ENCODE measurements at regions not wholly inside any gene's neighbourhood (a gene's known extent, or its start where the extent isn't known, plus 50 kb on each side); places are given as distances from the start of the nearest gene placed in this dataset.
"Not testable (repeated sequence)": the region's sequence is repeated elsewhere in the genome, so short reads cannot be mapped to it uniquely, and the experiment has no call there.

DNA sequence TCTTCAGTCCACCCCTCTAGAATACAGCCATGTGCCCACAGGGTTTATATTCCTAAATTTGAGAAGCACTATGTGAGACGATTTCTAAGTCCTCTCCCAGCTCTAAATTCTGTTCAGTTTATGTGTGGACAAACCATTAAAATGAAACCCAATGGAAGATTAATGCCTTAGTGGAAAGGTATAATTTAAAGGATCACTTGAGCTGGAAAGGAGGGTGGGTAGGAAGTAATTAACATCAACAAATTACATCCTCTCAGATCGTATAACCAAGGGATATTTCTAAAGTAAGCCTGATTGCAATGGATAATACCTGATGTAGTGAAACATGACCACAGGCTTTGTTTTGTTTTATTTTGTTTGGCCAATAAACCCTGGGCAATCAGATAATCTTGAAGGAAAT, 511.0 kb upstream of the COBL start:
- DNase-seq, result no peak
- Mint-ChIP-seq H3K9me3 (peaks cover 22% of the 10 kb centered on the region), H3K36me3 (ENCODE audit: low read depth) (no peaks in the 10 kb centered on the region), H3K4me1 (ENCODE audit: low read depth) (no peaks in the 10 kb centered on the region), H3K4me3 (no peak overlapping the region), H3K27ac (no peak overlapping the region), H3K27me3 (no peaks in the 10 kb centered on the region)

DNA sequence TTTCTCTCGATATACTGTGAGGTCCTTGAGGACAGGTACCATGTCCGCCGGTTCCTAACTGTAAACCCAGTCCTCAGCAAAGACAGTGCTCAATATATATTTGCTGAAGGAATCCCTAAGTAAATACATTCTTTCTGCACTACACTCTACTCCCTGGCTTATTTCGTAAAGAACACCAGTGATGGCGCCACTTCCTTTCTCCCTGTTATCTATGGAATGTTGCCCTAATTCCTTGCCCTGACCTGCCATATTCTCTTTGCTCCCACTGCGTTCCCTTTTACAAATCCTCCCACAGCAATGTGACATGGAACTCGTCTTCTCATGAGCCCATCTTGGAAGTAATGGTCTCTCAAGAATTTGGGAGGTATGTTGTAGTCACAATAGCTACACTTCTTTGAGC, 507.4 kb upstream of the COBL start:
- no peak overlapping the region for H3K4me3 Mint-ChIP-seq
- no peaks in the 10 kb centered on the region for H3K4me1 Mint-ChIP-seq (ENCODE audit: low read depth)
- H3K27me3 Mint-ChIP-seq, result no peaks in the 10 kb centered on the region
- H3K27ac Mint-ChIP-seq, result no peak overlapping the region
- no peak for DNase-seq
- H3K9me3 Mint-ChIP-seq, result peaks cover 12% of the 10 kb centered on the region
- no peaks in the 10 kb centered on the region for H3K36me3 Mint-ChIP-seq (ENCODE audit: low read depth)

DNA sequence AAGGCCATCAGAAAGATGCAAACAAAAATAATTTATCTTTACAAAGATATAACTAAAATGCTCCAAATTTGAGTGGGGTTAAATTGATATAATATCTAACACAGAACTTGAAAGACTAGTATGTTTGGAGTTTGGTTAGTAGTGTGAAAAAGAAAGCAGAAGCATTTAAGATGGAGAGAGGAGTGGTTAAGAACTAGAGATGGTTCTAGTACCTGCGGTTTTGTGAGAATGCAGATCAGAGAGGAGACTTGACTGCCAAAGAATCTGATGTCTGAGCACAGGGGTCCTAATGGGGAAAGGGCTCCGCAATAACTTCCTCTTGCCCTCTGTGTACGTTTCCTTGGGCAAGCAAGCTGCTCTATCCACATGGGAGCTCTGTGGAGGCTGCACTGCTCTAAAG, 506.8 kb upstream of the COBL start:
- H3K4me1 Mint-ChIP-seq (ENCODE audit: low read depth), result no peaks in the 10 kb centered on the region
- peaks cover 12% of the 10 kb centered on the region for H3K9me3 Mint-ChIP-seq
- no peak for DNase-seq
- H3K36me3 Mint-ChIP-seq (ENCODE audit: low read depth), result no peaks in the 10 kb centered on the region
- H3K4me3 Mint-ChIP-seq, result no peak overlapping the region
- no peaks in the 10 kb centered on the region for H3K27me3 Mint-ChIP-seq
- H3K27ac Mint-ChIP-seq, result no peak overlapping the region

GRCh38 chr7:51817694-51818225, 501.2 kb upstream of the COBL start:
- no peaks in the 10 kb centered on the region for H3K4me1 Mint-ChIP-seq (ENCODE audit: low read depth)
- H3K9me3 Mint-ChIP-seq, result peaks cover 9% of the 10 kb centered on the region
- no peaks in the 10 kb centered on the region for H3K27me3 Mint-ChIP-seq
- no peak overlapping the region for H3K4me3 Mint-ChIP-seq
- no peak for DNase-seq
- no peaks in the 10 kb centered on the region for H3K36me3 Mint-ChIP-seq (ENCODE audit: low read depth)
- H3K27ac Mint-ChIP-seq, result no peak overlapping the region

GRCh38 chr7:51805783-51806431, 489.3 kb upstream of the COBL start:
- not testable (repeated sequence) for H3K4me1 Mint-ChIP-seq (ENCODE audit: low read depth); H3K27me3 Mint-ChIP-seq; DNase-seq; H3K36me3 Mint-ChIP-seq (ENCODE audit: low read depth); H3K4me3 Mint-ChIP-seq; H3K27ac Mint-ChIP-seq; H3K9me3 Mint-ChIP-seq

DNA sequence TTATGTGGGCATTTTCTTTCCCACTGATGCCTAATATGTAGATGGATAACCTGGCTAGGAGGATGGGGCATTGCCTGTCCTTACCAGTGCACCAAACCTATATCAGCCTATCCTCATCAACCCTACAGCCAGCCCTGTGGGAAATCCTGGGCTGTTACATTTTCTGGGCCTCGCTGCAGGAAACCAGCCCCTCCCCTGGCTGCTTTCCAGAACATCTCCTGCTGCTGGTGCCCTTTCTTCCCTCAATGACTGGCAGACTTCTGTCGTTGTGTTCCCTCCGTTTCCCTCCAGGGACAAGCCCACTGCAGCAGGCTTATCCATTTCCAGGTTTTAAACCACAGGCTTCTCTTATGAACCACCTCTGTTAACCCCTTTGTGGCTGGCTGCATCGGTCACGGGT, 486.1 kb upstream of the COBL start:
- H3K36me3 Mint-ChIP-seq (ENCODE audit: low read depth), result no peaks in the 10 kb centered on the region

GRCh38 chr7:51797371-51797770, 480.8 kb upstream of the COBL start:
- Mint-ChIP-seq H3K4me1 (ENCODE audit: low read depth) (no peaks in the 10 kb centered on the region), H3K27ac (no peak overlapping the region), H3K4me3 (no peak overlapping the region), H3K9me3 (peaks cover under 1% of the 10 kb centered on the region), H3K27me3 (no peaks in the 10 kb centered on the region), H3K36me3 (ENCODE audit: low read depth) (no peaks in the 10 kb centered on the region)
- no peak for DNase-seq

More for the DNA sequence above, 486.1 kb upstream of the COBL start:
- no peaks in the 10 kb centered on the region for H3K4me1 Mint-ChIP-seq (ENCODE audit: low read depth)
- no peaks in the 10 kb centered on the region for H3K27me3 Mint-ChIP-seq
- no peaks in the 10 kb centered on the region for H3K9me3 Mint-ChIP-seq
- DNase-seq, result no peak
- H3K4me3 Mint-ChIP-seq, result no peak overlapping the region
- no peak overlapping the region for H3K27ac Mint-ChIP-seq

- Mint-ChIP-seq H3K4me1 (ENCODE audit: low read depth) (no peaks in the 10 kb centered on the region), H3K4me3 (no peak overlapping the region), H3K36me3 (ENCODE audit: low read depth) (no peaks in the 10 kb centered on the region), H3K9me3 (peaks cover 4% of the 10 kb centered on the region), H3K27me3 (no peaks in the 10 kb centered on the region), H3K27ac (no peak overlapping the region)
- no peak for DNase-seq
Observed at GRCh38 chr7:51792796-51793195, 476.2 kb upstream of the COBL start.

DNA sequence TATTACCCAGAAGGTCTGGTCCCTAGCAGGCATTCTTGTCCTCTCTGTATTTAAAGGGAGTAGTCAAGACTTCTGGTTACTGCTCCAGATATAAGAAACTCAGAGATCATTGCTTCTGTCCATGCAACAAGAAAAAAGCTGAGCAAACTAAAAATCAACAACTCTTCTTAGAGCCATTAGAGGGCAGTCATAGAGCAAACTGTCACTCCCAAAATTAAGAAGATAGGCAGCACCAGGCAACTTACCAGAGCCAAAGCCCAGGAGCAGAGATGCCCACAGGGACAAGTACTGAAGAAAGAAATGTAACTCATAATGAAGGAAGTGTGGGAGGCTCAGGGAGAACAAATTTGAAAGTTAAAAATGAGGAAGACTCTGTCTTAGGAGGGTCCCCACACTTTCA, 472.9 kb upstream of the COBL start:
- no peak for DNase-seq
- no peaks in the 10 kb centered on the region for H3K4me1 Mint-ChIP-seq (ENCODE audit: low read depth)
- H3K27me3 Mint-ChIP-seq, result no peaks in the 10 kb centered on the region
- no peak overlapping the region for H3K27ac Mint-ChIP-seq
- H3K9me3 Mint-ChIP-seq, result peaks cover 4% of the 10 kb centered on the region
- H3K36me3 Mint-ChIP-seq (ENCODE audit: low read depth), result no peaks in the 10 kb centered on the region
- H3K4me3 Mint-ChIP-seq, result no peak overlapping the region

GRCh38 chr7:51786284-51786683, 469.7 kb upstream of the COBL start:
- DNase-seq, result no peak
- Mint-ChIP-seq H3K27me3 (no peaks in the 10 kb centered on the region), H3K4me1 (ENCODE audit: low read depth) (no peaks in the 10 kb centered on the region), H3K4me3 (no peak overlapping the region), H3K9me3 (peaks cover 9% of the 10 kb centered on the region), H3K27ac (no peak overlapping the region), H3K36me3 (ENCODE audit: low read depth) (no peaks in the 10 kb centered on the region)

DNA sequence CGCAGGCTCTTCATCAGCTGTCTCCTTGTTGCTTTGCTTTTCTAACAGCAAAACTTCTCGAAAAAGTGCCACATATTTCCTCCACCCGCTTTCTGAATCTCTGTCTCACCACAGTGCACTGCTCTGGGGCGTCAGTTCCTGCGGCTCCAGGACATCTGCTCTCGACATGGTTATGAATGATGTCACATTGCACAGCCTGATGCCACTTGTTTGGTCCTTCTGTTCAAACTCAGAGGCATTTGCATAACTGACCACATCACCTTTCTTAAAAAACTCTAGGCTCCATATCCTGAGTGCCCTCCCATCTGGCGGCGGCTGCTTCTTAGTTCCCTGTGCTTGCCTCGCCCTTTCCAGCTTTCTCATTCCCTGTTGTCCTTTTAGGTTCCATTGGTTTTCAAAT, 469.3 kb upstream of the COBL start:
- Mint-ChIP-seq H3K27me3 (no peaks in the 10 kb centered on the region), H3K36me3 (ENCODE audit: low read depth) (no peaks in the 10 kb centered on the region), H3K4me1 (ENCODE audit: low read depth) (no peaks in the 10 kb centered on the region), H3K4me3 (no peak overlapping the region), H3K27ac (no peak overlapping the region), H3K9me3 (peaks cover 9% of the 10 kb centered on the region)
- no peak for DNase-seq

DNA sequence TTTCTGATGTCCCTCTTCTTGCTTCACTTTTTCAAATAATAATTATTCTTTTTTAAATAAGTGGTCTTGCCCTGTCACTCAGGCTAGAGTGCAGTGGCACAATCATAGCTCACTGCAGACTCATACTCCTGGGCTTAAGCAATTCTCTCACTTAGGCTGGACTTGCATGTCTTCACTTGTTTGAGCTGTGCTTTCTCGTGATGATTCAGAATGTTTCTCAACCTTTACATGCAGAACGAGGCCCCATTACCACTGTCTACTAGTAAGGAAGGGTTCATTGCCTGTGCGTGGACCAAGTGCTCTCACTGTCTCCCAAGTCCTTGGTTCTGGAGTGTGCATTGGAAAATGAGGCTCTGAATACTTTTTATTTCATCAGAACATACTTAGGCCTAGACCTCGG, 468.6 kb upstream of the COBL start:
- DNase-seq, result no peak
- Mint-ChIP-seq H3K36me3 (ENCODE audit: low read depth) (no peaks in the 10 kb centered on the region), H3K9me3 (peaks cover 9% of the 10 kb centered on the region), H3K27me3 (no peaks in the 10 kb centered on the region), H3K27ac (no peak overlapping the region), H3K4me3 (no peak overlapping the region), H3K4me1 (ENCODE audit: low read depth) (no peaks in the 10 kb centered on the region)

DNA sequence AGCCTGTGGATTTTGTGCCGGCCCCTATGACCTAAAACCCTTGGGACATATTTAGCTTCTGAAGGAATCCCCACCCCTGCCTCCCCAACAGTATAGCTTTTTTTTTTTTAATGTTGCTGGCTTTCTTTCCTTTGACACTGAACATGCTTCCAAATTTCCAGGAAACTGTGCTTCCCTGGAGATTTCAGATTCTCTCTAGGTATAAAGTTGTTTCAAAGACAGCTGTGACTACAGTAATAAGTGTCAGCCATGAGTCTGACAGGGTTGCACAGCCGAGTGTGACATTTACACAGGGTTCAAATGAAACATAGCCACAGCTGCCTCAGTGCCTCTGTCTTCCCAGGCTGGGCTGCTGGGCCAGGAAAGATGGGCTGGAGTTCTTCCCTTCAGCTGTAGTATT, 466.6 kb upstream of the COBL start:
- no peak overlapping the region for H3K4me3 Mint-ChIP-seq
- DNase-seq, result no peak
- no peaks in the 10 kb centered on the region for H3K27me3 Mint-ChIP-seq
- H3K27ac Mint-ChIP-seq, result no peak overlapping the region
- no peaks in the 10 kb centered on the region for H3K4me1 Mint-ChIP-seq (ENCODE audit: low read depth)
- H3K9me3 Mint-ChIP-seq, result peaks cover 15% of the 10 kb centered on the region
- H3K36me3 Mint-ChIP-seq (ENCODE audit: low read depth), result no peaks in the 10 kb centered on the region

- H3K27ac Mint-ChIP-seq, result no peak overlapping the region
- H3K9me3 Mint-ChIP-seq, result peaks cover 15% of the 10 kb centered on the region
- H3K4me3 Mint-ChIP-seq, result no peak overlapping the region
- H3K36me3 Mint-ChIP-seq (ENCODE audit: low read depth), result no peaks in the 10 kb centered on the region
- H3K4me1 Mint-ChIP-seq (ENCODE audit: low read depth), result no peaks in the 10 kb centered on the region
- no peak for DNase-seq
- no peaks in the 10 kb centered on the region for H3K27me3 Mint-ChIP-seq
Observed at GRCh38 chr7:51778121-51778520, 461.5 kb upstream of the COBL start.

GRCh38 chr7:51774178-51774577, 457.6 kb upstream of the COBL start:
- Mint-ChIP-seq H3K27me3 (no peaks in the 10 kb centered on the region), H3K27ac (no peak overlapping the region), H3K36me3 (ENCODE audit: low read depth) (no peaks in the 10 kb centered on the region), H3K4me3 (no peak overlapping the region), H3K4me1 (ENCODE audit: low read depth) (no peaks in the 10 kb centered on the region), H3K9me3 (peaks cover 3% of the 10 kb centered on the region)
- DNase-seq, result no peak

GRCh38 chr7:51772190-51772589, 455.6 kb upstream of the COBL start:
- no peak for DNase-seq
- no peaks in the 10 kb centered on the region for H3K27me3 Mint-ChIP-seq
- H3K36me3 Mint-ChIP-seq (ENCODE audit: low read depth), result no peaks in the 10 kb centered on the region
- no peak overlapping the region for H3K27ac Mint-ChIP-seq
- no peaks in the 10 kb centered on the region for H3K4me1 Mint-ChIP-seq (ENCODE audit: low read depth)
- no peak overlapping the region for H3K4me3 Mint-ChIP-seq
- no peaks in the 10 kb centered on the region for H3K9me3 Mint-ChIP-seq

Measured in activated T-cell treated with anti-CD3 and anti-CD28 coated beads, Interleukin-2, amount 50 U/mL, for 24 hours (primary cell).